Choroid plexus epithelial cell (primary cell): ENCODE measurements at regions not wholly inside any gene's neighbourhood (a gene's known extent, or its start where the extent isn't known, plus 50 kb on each side); places are given as distances from the start of the nearest gene placed in this dataset.

Experiments used
- DNase-seq: peaks from one replicate; pipeline ENCODE4 v3.0.0-alpha.2; 2010; ENCODE audit warnings: low read depth
- H3K4me3 ChIP-seq: 2 replicates; pipeline ENCODE4 v1.5.1; 2011; ENCODE audit warnings: low read depth, mild to moderate bottlenecking, control low read depth, low read length, moderate library complexity
- TF ChIP-seq, protein P1 (sequence below): conservative IDR thresholded peaks from 2 replicates; pipeline ENCODE4 v1.5.1; 2011; ENCODE audit warnings: low read depth, mild to moderate bottlenecking, control low read depth, inconsistent platforms, low read length, moderate library complexity

DNA sequence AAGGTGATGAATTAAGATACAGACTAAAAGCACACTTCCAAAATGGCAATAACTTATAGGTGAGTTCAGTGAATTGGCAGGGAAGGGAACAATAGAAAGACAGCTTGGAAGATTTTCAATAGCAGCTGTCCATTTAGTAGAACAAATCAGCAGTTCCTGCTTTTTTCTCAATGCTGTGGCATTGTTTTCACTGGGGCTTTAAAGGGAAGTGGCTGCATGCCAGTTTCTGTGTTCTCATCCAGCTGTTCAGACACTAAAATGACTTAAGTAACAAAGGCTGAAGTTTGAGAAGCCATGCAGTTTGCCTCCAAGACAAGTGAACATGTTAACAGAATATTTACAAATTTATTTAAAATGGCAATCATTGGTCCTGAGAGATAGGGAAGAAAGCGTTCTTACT is 291.9 kb downstream of the FAM47A start:
- TF ChIP-seq, protein P1, sequence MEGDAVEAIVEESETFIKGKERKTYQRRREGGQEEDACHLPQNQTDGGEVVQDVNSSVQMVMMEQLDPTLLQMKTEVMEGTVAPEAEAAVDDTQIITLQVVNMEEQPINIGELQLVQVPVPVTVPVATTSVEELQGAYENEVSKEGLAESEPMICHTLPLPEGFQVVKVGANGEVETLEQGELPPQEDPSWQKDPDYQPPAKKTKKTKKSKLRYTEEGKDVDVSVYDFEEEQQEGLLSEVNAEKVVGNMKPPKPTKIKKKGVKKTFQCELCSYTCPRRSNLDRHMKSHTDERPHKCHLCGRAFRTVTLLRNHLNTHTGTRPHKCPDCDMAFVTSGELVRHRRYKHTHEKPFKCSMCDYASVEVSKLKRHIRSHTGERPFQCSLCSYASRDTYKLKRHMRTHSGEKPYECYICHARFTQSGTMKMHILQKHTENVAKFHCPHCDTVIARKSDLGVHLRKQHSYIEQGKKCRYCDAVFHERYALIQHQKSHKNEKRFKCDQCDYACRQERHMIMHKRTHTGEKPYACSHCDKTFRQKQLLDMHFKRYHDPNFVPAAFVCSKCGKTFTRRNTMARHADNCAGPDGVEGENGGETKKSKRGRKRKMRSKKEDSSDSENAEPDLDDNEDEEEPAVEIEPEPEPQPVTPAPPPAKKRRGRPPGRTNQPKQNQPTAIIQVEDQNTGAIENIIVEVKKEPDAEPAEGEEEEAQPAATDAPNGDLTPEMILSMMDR, result no peak
- DNase-seq, result no peak
- no peak overlapping the region for H3K4me3 ChIP-seq

DNA sequence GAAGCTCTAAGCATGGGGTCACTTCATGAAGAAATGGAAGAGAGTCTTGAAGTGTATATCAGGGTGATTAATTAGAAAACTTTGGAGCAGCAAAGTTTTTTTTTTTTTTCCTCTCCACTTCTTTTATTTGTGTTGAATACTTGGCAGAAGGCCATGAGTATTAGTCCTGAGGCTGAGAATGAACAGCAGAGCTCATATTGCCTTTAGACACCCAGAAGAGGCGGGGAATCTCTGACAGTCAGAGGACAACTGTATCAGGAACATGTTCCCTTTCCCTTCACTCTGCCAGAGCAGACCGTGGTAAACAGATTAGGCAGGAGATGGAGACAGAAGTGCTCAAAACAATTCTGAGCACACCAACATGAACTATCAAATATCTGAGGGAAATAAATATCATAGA is 300.9 kb downstream of the FAM47A start:
- H3K4me3 ChIP-seq, result no peak overlapping the region
- TF ChIP-seq, protein P1, result no peak
- DNase-seq, result no peak

DNA sequence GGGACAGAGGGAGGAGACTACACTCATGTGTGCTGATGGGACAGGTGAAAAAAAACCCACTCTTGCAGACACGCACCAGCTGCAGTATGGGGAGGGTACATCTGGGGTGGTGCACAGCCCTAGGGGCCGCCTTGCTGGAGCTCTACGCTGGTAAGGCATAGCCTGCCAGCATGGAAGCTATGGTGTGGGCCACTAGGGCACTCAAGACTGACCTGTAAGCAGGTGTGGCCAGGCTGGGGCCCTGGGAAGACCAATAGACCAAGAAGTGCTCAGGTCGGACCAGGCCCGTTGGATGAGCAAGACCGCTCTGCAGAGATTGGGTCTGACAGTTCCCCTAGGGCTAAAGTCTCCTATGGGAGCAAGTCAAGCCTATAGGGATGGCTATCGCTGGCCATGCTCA is 314.8 kb downstream of the FAM47A start:
- H3K4me3 ChIP-seq, result no peak overlapping the region
- no peak for DNase-seq
- TF ChIP-seq, protein P1, result no peak

DNA sequence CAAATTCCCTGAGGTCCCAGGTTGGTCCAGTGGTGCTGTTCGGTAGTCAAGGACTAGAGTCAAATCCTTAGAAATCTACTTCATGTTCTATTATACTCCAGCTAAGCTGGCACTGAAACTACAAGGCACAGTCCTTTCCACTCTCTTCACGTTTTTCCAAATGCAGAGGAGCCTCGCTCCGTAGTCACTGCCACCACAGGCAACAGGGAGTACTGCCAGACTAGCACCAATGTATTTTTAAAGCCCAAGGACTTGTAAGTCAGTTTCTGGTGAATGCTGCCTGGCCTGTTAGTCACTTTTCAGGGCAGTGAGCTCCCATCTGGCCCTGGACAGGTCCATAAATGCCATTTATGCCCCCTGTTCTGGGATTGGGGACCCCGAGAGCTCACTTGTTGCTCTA is 323.5 kb downstream of the FAM47A start:
- DNase-seq, result no peak
- H3K4me3 ChIP-seq, result no peak overlapping the region
- TF ChIP-seq, protein P1, result no peak

DNA sequence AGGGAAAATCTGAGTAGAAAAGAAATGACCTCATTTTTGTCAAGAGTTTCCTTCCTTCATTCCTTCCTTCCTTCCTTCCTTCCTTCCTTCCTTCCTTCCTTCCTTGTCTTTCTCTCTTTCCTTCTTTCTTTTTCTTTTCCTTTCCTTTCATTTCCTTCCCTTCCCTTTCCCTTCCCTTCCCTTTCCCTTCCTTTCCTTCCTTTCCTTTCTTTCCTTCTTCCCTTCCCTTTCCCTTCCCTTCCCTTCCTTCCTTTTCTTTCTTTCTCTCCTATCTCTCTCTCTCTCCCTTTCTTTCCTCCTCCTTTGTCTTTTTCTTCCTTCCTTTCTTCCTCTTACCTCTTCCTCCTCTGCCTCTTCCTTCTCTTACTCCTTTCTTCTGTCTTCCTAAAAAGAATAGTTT is 347.6 kb downstream of the FAM47A start:
- TF ChIP-seq, protein P1, result no peak
- no peak overlapping the region for H3K4me3 ChIP-seq
- DNase-seq, result no peak

DNA sequence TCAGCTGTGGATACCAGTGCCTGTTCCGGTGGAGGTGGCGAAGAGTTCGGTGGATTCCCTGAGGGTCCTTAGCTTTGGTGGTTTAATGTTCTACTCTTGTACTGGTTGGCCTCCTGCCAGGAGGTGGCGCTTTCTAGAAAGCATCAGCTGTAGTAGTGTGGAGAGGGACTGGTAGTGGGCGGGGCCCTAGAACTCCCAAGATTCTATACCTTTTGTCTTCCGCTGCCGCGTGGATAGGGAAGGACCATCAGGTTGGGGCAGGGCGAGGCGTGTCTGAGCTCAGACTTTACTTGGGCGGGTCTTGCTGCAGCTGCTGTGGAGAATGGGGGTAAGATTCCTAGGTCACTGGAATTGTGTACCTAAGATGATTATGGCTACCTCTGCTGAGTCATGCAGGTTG is 390.3 kb downstream of the FAM47A start:
- TF ChIP-seq, protein P1, result no peak
- no peak for DNase-seq
- no peak overlapping the region for H3K4me3 ChIP-seq

DNA sequence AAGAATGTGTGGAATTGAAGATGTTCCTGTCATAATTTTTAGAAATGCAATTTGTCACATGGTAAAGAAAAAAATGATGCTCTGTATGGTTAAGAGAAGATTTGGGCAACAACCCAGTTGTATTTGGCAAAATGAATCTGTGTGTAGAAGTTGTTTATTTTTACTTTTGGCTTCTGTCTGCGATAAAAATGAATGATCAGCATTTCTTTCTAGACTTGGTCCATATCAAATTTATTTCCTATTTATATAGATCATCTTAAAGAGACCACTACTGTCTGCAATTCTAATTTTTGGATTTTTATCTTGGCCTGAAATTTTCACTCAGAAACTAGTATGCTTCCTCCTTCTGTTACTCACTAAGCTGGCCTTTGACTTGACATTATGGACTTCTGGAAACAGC is 396.9 kb downstream of the FAM47A start:
- no peak for DNase-seq
- TF ChIP-seq, protein P1, result no peak
- H3K4me3 ChIP-seq, result no peak overlapping the region
